Cardiac fibroblast (primary cell): ENCODE measurements at regions not wholly inside any gene's neighbourhood (a gene's known extent, or its start where the extent isn't known, plus 50 kb on each side); places are given as distances from the start of the nearest gene placed in this dataset.

Experiments used
- DNase-seq, 2 donors: peaks; one replicate each; pipeline versions ENCODE4 v3.0.0 to v3.0.0-alpha.2; 2010; ENCODE audit warnings: low read depth in 2 of 2
- H3K4me3 ChIP-seq, 2 donors: replicated peaks in 1 of 2; 1 replicate in 1 of 2; 2 replicates in 1 of 2; pipeline ENCODE4 v1.5.1; 2011; ENCODE audit warnings: low read depth in 2 of 2, low read length in 2 of 2, mild to moderate bottlenecking in 2 of 2, moderate library complexity in 1 of 2
- CTCF ChIP-seq: IDR thresholded peaks from one replicate; pipeline ENCODE4 v1.5.1; 2011; ENCODE audit warnings: low read depth, mild to moderate bottlenecking, low read length, inconsistent platforms

GRCh38 chr6:91865889-91866288 is 1279.0 kb upstream of the MAP3K7 start:
- no peak for DNase-seq
- no peak for TF ChIP-seq CTCF
- no peak overlapping the region for H3K4me3 ChIP-seq

- no peak for DNase-seq
- H3K4me3 ChIP-seq, result no peak overlapping the region
- no peak for TF ChIP-seq CTCF
Measured at GRCh38 chr6:91864911-91865310, 1278.0 kb upstream of the MAP3K7 start.

GRCh38 chr6:91860541-91861335 is 1273.9 kb upstream of the MAP3K7 start:
- no peak for DNase-seq
- no peak for TF ChIP-seq CTCF
- H3K4me3 ChIP-seq, result no peak overlapping the region

GRCh38 chr6:91852252-91852651 is 1265.4 kb upstream of the MAP3K7 start:
- TF ChIP-seq CTCF, result no peak
- DNase-seq, result no peak
- no peak overlapping the region for H3K4me3 ChIP-seq

GRCh38 chr6:91834813-91835212 is 1247.9 kb upstream of the MAP3K7 start:
- no peak for DNase-seq
- H3K4me3 ChIP-seq, result no peak overlapping the region
- no peak for TF ChIP-seq CTCF

- DNase-seq, result no peak
- H3K4me3 ChIP-seq, result no peak overlapping the region
- no peak for TF ChIP-seq CTCF
Measured at GRCh38 chr6:91827151-91827550, 1240.3 kb upstream of the MAP3K7 start.

GRCh38 chr6:91826128-91826527 is 1239.3 kb upstream of the MAP3K7 start:
- H3K4me3 ChIP-seq, result no peak overlapping the region
- DNase-seq, result no peak
- no peak for TF ChIP-seq CTCF
